Left cardiac atrium (tissue), 4 donors: ENCODE measurements at regions not wholly inside any gene's neighbourhood (a gene's known extent, or its start where the extent isn't known, plus 50 kb on each side); places are given as distances from the start of the nearest gene placed in this dataset.

Experiments
- ATAC-seq, 2 donors: fragments of 200-7000 bp; cut with Tn5 transposase; one replicate each; pipeline ENCODE4 v1.9.1; 2020; ENCODE audit warnings: mild to moderate bottlenecking in 2 of 2, moderate library complexity in 2 of 2
- DNase-seq: peaks from one replicate; pipeline ENCODE4 v3.0.0-alpha.2; 2020
- intact Hi-C, 2 donors: fragments of 100-400 bp; cut with DNase I; formaldehyde crosslinking; loops; one replicate each; pipeline versions ENCODE4 v1.14.1 to v1.15.1; 2022 to 2023
- donor health status: DM: no; HTN: yes; CAD: no.
- donor health status: DM: no; HTN: yes; CAD: no; lungs with severe emphysema.
- donor health status: DM: yes; HTN: yes; CAD: no.
- donor health status: Dilated cardiomyopathy.

DNA sequence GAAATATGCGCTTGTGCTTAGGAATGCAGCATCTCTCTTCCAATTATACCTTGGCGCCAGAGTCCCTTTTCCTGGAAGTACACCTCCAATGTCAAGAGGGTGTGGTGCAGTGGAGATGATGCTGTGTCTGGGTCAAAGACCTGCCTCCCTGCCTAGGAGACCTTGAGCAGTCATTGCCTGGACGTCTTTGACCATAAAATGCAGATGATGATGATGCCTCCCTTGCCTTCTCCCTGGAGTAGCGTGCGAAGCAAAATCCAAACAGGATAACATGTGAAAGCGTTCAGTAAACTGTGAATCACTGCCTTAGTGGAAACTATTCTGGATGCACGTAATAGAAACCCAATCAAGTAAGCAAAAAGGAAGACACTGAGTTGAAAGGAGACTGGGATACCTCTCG, 97.4 kb upstream of the ARMC2 start:
- ATAC-seq (no peak), DNase-seq (no peak)
- intact Hi-C loops, result no loop called here

DNA sequence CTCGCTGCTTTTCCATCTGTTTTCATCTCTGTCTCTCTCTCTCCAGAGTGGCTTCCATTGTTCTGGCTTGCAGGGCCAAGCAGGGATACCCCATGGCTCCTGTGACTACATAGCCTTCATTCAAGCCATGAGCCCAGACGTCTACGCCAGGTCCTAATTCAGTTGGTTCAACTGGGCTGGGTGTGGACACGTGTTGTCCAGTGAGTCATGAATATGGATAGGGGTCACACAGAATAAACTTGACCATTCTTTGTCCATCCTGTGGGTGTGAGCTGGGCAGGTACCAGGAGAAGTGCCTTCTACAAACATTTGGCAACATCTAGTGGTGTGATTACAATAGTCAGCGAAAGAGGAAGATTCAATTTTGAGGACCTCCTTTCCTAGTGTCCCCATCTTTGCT, 96.9 kb upstream of the ARMC2 start:
- no peak for ATAC-seq
- DNase-seq, result no peak
- intact Hi-C loops, result no loop called here

DNA sequence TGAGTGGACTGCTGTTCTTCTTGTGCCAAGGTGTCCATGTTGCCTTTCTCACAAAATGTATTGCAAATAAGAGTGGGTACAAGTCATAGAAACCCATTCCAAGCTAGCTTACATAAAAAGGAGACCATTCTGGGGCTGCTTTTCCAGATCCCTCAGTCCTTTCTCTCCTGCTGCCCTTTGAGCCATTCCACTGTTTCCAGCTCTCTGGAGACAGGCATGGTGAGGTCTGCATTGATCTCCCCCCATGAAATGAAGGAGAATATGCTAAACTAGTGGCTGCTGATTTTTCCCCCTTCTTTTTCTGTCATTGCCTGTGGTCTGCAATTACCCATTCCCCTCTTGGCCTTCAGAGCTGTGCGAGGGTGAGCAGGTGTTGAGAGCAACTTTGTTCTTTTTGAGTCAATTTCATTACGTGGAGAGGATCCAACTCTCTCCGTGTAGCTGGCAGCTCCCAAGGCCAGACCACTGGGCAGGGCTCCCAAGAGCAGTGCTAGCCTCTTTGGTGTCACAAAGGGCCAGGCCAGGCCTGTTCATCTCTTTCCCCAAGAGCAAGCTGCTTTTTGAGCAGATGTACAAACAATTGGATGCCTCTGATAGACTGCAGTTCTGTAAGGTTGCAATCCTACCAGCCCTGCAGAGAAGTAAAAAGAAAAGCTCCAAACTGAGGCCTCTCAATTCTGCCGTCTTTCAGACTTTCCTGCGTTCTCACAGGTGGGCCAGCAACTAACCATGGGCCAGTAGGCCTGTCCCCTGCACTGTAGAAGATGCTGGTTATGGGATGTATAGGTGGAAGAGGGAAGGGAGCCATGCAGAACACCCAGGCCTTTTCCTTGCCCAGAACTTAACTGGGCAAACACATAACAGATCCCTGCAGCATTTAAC, 96.1 kb upstream of the ARMC2 start:
- intact Hi-C loops, result no loop called here
- peak in 1 of 2 donors; percentile 23 for ATAC-seq

DNA sequence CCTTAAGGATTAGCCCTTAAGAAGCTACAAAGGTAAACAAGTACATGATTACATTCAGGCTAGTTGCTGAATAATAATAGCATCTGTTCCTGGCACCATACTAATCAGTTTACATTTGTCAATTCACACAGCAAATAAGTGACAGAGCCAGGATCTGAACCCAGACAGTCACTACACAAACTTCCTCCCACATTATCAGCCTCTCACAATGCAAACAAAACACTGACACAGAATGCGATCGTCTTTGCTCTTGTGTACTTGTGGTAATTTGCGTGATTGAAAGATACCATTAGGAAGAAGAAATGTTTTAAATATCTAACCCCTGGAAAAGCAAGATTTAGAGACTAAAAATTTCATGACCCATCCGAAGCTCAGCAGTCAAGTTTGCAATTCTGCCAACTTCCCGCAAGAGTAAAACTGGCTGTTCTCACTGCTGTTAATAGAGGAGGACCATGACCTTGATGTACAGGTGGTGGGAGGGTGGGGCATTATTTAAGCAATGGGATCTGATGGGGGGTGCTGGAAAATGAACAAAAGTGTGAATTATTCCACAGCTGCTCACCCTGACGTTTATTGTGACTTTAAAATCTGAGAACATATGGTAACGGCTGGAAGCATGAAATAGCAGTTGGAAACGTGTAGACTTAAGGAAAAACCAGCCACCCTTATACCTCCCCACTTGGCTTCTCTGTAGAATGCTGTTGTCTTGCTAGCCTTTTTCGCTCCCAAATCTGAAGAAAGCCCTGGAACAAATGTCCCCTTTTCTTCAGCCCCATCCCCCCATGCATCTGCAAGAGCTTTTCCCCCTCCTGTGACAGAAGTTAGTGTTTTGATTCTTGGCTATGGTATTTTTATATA, 95.3 kb upstream of the ARMC2 start:
- intact Hi-C loops, result no loop called here
- DNase-seq, result no peak
- no peak for ATAC-seq

More for the DNA sequence above, 96.1 kb upstream of the ARMC2 start:
- DNase-seq, result no peak

DNA sequence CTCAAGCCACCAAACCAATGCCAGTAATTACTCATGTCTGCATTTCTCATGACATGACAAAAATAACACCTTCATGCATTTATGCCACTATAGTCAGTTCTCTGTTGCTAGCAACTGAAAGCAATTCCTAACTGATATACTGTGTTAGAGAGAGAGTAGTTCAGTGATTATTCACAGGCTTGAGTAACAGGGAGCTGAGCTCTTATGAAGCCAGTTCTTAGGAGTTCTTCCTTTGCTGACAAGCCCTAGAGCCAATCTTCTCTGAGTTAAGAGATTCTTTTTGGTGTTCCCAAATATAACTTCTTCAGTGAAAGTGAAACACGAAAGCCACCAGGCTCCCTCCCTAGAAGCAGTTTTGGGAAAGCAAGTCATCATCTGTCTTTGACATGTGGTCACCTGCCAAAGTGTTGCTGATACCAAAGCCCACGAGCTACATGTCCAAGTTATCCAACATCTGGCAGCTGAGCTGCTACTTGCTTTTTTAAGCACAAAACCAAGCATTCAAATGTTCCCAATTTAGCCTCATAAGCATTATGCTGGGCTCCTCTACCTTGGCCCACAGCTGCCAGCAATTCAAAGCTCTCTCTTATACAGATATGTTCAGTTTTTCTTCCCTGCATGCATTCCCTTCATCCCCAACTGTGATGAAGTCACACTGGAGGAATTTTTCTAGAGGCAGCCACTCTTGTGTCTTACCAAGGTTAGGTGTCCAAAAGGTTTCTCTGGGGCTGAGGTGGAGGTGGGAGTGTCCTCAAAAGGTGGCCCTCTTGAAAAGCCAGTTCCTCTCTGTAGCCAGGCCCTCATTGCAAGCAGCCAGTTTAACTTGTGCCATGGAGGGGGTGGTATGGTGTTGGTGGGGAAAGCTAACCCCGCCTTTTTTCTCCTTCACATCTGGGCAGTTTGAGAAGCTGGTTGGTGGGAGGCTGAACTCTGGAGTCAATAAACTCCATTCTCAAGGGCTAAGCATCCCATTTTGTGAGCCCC, 92.7 kb upstream of the ARMC2 start:
- DNase-seq (no peak), ATAC-seq (peak; percentile 38 to 75)
- intact Hi-C loops, result no loop called here

DNA sequence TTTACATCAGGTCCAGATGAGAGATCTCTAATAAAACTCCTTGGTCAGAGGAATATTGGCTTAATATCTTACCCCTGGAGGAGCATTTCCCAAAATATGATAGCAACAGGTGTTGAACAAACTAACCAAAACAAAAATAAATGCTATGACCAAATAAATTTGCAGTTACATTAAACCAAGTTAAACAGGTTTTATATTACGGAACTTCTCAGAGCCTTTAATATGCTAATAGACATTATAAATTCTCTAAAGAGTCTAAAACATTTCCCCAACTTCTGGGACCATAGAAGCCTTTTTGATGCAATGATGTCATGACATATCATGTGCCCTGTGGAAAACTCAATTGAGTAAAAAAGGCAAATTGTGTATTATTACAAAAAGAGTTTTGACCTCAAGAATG, 90.9 kb upstream of the ARMC2 start:
- ATAC-seq (no peak), DNase-seq (no peak)
- intact Hi-C loops, result no loop called here

DNA sequence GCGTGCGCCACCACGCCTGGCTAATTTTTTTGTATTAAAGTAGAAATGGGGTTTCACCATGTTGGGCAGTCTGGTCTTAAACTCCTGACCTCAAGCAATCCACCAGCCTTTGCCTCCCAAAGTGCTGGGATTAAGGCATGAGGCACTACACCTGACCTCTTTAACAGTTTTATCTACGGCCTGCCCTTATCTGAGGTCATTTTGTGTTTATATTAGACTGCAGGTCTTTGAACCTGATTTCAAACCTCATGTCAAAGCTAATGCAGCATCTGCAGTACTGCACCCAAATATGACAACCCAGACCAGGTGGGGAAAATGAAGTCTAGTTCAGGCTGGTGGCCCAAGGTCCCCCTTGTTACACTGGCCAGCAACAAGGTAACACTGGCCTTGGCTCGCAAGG, 89.3 kb upstream of the ARMC2 start:
- intact Hi-C loops, result no loop called here
- DNase-seq (no peak), ATAC-seq (no peak)

DNA sequence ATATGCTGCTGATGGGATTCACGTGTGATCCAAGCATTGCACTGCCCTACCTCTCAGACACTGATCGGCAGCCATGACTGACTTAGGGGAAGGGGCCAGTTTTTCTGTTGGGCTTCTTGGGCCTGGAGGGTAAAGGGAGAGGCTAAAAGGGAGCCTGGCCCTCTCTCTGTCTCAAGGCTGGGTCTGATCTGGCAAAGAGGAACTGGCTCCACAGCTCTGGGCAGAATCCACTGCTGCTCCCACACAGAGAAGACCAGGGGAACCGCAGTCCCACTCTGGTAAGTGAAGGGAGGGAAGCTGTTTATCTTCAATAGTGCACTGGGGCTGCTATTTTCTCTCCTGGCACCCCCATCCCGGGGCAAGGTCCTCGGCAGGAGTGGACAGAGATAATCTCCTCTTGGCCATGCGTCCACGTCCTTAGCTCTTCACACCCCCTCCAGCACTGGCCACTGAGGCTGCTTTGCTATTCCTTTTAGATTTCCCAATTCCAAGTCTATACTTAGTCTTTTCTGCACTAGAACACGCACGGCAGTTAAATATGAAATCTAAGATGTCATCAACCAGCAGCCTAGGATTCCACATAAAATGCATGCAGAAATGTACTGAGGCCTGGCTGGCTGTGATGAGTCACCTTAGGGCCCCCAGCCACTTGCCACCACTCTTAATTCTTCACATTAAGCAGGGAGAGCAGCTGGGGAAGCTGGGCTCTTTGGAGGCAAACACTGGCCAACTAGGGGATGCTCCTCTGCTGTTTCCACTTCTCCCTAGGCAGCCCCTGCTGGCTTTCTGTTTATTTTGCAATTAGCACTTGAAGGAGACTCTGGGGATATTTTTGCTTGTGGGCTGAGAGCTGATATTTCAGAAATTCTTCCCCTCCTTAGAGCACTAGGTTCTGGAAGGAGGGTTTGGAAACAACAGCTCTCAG, 87.8 kb upstream of the ARMC2 start:
- intact Hi-C loops, result no loop called here
- ATAC-seq (peak; percentile 58 to 60), DNase-seq (no peak)

DNA sequence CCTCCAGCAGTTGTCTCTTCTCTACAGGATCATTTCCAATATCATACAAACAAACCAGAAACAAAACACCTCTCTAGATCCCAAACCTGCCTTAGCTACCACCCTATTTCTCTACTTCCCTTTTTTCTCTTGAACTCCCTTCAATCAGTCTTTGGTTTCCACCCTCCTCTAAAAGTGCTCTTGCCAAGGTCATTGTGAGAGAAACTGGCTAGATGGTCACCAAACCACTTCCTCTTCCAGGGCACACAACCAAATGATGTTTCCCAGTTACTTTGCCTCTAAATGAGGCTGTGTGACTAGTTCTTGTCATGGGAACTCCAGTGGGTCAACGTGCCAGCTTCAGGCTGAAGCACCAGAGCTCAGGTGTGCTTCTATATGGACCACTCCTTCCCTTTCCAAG, 85.8 kb upstream of the ARMC2 start:
- intact Hi-C loops, result no loop called here
- ATAC-seq (no peak), DNase-seq (no peak)

DNA sequence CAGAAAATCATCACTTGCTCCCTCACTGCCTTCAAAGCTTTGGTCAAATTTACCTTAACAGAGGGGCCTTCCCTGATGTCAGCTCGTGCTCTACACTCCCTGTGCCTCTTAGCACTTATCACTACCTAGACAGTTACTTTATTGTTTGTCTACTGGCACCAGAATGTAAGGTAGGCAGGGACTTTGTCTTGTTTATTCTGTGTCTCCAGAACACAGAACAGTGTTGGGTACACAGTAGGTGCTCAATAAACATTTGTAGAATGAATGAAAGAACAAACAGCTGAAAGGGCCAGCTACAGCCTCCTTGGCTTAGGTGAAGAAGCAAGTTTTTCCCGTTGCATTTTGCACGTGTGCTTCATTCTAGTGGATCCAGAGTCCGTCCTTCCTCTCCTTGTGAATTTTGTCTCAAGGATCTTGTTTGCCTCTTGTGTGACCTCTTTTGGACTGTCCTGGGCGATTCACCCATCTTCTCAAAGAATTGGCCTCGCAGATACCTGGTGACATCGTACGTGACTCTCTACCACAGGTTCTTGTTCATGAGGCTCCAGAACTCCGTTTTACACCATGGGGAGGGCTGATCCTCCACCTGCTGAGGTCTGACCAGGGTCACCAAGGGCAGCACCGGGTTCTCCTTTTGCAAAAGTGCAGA, 84.2 kb upstream of the ARMC2 start:
- no peak for DNase-seq
- no peak for ATAC-seq
- intact Hi-C loops, result no loop called here

DNA sequence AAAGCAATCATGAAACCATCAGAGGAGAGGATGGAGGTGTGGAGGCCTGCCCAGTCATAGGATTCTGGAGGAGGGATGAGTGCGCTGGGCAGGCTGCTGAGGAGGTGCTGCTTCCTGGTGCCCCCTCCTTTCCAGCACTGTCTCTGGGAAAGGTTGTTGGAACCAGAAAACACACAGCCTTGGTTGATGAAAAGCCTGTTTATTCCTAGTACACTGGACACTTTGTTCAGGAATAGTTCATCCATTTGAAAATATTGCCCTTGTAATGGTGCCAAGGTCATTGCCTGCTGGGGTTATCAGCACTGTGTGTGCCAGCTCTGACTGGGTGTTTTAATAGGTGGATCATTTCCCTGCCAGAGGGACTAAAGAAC, 83.7 kb upstream of the ARMC2 start:
- peak; percentile 17 to 42 for ATAC-seq
- no peak for DNase-seq
- intact Hi-C loops, result no loop called here

DNA sequence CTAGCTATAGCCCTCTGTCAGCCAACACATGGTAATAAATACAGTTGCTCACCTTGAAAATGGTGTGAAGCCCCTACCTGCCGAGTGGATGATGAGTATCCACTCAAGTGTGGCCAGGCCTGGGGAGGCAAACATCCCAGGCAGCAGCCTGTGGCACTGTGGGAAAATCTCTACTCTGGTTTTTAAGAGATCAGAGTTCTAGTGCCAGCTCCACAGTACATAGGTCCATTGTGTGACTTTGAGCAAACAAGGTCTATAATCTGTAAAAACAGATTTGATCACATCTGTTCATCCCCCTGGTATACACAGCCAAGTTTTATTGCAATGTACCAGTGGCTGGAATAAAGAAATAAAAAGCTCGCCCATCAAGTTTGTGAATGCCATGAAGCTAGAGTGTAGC, 82.7 kb upstream of the ARMC2 start:
- ATAC-seq, result no peak
- intact Hi-C loops, result no loop called here
- no peak for DNase-seq

DNA sequence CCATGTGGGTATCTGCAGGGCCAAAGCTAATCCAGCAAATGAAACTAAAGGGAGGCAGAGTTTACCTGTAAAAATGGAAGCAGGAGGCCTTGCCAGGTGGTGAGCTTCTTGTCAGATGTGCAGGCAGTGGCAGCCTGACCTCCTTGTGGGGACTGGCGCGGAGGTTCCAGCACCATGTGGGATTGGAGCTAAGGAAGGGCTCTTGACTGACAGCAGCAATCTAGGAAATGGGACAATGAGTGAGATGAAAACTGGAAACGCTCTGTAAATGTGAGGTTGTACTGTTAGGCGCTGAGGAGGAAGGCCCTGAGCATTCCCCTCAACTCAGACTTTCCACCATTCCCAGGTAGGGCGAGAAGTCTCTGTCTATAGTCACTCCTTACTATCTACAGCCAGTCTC, 81.8 kb upstream of the ARMC2 start:
- DNase-seq (no peak), ATAC-seq (no peak)
- intact Hi-C loops, result no loop called here

DNA sequence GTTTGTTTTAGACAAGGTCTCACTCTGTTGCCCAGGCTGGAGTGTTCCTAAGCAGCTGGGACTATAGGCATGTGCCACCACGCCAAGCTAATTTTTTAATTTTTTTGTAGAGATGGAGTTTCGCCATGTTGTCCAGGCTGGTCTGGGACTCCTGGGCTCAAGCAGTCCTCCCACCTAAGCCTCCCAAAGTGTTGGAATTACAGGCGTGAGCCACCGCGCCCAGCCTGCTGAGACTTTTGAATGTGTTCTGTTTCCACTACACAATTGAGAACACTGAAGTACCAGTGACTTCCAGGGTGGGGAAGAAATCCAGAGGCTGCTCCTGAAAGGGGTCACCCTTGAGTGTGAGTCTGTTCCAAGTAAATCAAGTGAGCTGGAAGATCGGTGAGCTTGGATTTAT, 81.3 kb upstream of the ARMC2 start:
- intact Hi-C loops, result no loop called here

DNA sequence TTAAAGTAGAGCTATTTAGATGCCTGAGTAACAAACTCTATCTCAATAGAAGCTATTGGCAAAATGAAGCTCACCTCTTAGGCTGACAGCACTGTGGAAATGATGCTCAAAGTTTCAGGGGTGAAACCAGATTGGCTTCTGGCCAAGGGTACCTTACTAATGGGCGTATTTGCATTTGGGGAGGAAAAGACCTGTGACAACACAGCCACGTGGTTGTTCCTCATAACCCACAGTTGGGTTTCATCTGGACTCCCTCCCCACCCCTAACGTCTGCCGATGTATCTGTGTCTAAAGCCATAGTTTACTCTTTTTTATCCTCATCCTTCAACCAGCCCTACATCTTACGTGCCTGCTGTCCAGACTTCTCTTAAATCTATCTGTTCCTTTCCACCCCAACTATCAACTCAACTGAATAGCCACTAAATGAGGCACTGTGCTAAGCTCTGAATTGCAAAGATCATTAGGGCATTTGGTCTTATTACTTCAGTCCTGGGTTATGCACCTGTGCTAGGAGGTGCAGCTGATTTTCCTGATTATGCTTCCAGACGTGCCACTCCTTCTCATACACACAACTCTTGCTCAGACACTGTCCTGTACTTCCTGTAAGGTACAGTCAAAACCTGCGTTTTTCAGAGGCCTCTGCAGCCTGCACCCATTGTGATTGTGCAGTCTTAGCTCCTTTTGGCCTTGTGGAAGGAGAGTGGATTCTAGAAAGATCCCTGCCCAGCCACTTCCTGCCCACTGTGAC, 80.6 kb upstream of the ARMC2 start:
- intact Hi-C loops, result no loop called here
- DNase-seq, result no peak
- ATAC-seq, result no peak

More for the DNA sequence above, 81.3 kb upstream of the ARMC2 start:
- no peak for DNase-seq
- ATAC-seq, result no peak

DNA sequence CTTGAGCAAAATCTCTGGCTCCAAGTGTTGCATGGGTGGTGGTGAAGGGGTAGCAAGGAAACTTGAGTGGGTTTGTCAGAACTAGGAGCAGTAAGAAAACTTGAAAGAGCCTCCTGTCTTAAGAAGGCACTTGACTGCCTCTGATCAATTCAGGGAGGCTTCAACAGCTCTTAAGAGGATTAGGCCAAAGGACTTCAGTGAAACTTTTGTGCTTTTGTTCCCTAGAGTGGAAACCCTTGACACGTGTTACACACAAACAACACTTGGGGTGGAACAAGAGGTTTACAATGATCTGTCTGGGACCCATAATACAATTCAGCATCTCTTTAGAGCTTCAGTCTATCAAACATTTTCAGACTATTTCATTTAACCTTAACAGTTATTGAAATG, 80.1 kb upstream of the ARMC2 start:
- DNase-seq, result no peak
- no peak for ATAC-seq
- intact Hi-C loops, result no loop called here

DNA sequence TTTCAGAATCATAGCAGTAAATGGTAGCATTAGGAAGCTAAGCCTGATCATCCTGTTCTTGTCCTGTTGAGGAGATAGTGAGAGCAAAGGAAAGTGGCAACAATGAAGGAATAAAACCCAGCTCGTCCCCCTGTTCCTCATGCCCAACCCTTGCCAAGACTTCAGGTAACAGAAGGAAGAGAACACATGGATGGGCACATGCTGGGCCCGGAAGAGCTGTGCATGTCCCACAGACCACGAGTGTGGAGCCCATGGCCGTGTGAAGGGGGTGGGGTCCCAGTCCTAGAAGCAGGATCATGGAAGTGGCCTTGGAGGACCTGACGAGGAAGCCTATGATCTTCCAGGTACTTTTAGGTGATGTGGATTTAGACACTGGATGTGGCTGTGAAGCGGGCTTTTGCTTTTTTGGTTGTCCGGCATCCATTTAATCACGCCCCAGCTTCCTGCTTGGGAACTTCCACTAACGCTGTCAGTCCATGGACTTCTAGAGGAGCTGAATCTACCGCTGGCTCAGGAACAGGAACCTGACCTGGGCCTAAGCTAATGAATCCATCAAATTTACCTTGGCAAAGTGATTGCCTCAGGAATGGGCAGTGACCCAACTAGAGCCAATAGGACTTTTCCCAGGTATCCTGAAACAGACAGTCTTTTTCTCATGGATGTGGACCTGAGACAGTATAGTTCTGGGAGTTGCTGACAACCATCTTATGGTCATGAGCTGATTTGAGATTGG, 79.3 kb upstream of the ARMC2 start:
- intact Hi-C loops, result no loop called here
- ATAC-seq, result no peak
- DNase-seq, result no peak
